HG03575 (cell line): ENCODE measurements at regions not wholly inside any gene's neighbourhood (a gene's known extent, or its start where the extent isn't known, plus 50 kb on each side); places are given as distances from the start of the nearest gene placed in this dataset.
"Not testable (repeated sequence)": the region's sequence is repeated elsewhere in the genome, so short reads cannot be mapped to it uniquely, and the experiment has no call there.

Experiments used
- ATAC-seq: cut with Tn5 transposase; IDR thresholded peaks from one replicate; pipeline ENCODE4 v1.9.1; 2021; ENCODE audit not compliant: unreplicated experiment, insufficient number of reproducible peaks, low FRiP score; ENCODE audit errors: extremely low read depth

- no peak for ATAC-seq
These were observed 139.5 kb upstream of the LRATD1 start for GRCh38 chr2:14492920-14493503.

GRCh38 chr2:14494759-14495158 lies 137.8 kb upstream of the LRATD1 start:
- ATAC-seq: no peak

- ATAC-seq: no peak
These were observed 131.5 kb upstream of the LRATD1 start for GRCh38 chr2:14501061-14501460.

- not testable (repeated sequence) for ATAC-seq
These were observed 125.6 kb upstream of the LRATD1 start for GRCh38 chr2:14506955-14507354.

- no peak for ATAC-seq
These were observed 121.0 kb upstream of the LRATD1 start for GRCh38 chr2:14511541-14511940.

- no peak for ATAC-seq
These were observed 118.6 kb upstream of the LRATD1 start for GRCh38 chr2:14513903-14514302.

GRCh38 chr2:14516844-14517243 lies 115.7 kb upstream of the LRATD1 start:
- ATAC-seq: no peak

- ATAC-seq: no peak
These were observed 114.8 kb upstream of the LRATD1 start for GRCh38 chr2:14517731-14518130.

- no peak for ATAC-seq
These were observed 112.1 kb upstream of the LRATD1 start for GRCh38 chr2:14520385-14520945.

- ATAC-seq: no peak
These were observed 108.3 kb upstream of the LRATD1 start for GRCh38 chr2:14524041-14524802.

GRCh38 chr2:14524803-14525080 lies 107.8 kb upstream of the LRATD1 start:
- no peak for ATAC-seq

- ATAC-seq: no peak
These were observed 102.0 kb upstream of the LRATD1 start for GRCh38 chr2:14530506-14530905.

- no peak for ATAC-seq
These were observed 99.3 kb upstream of the LRATD1 start for GRCh38 chr2:14533131-14533757.

- no peak for ATAC-seq
These were observed 97.4 kb upstream of the LRATD1 start for GRCh38 chr2:14535156-14535555.

- no peak for ATAC-seq
These were observed 95.5 kb upstream of the LRATD1 start for GRCh38 chr2:14536976-14537375.

- no peak for ATAC-seq
These were observed 92.5 kb upstream of the LRATD1 start for GRCh38 chr2:14540015-14540414.

GRCh38 chr2:14543284-14543683 lies 89.2 kb upstream of the LRATD1 start:
- no peak for ATAC-seq

- ATAC-seq: no peak
These were observed 88.3 kb upstream of the LRATD1 start for GRCh38 chr2:14544247-14544646.

GRCh38 chr2:14547830-14548229 lies 84.7 kb upstream of the LRATD1 start:
- ATAC-seq: no peak

GRCh38 chr2:14550658-14551057 lies 81.9 kb upstream of the LRATD1 start:
- ATAC-seq: no peak
